ENCODE measurements at regions not wholly inside any gene's neighbourhood (a gene's known extent, or its start where the extent isn't known, plus 50 kb on each side); places are given as distances from the start of the nearest gene placed in this dataset.

GRCh38 chr10:36808625-36809362 is 316.6 kb upstream of the ANKRD30A start:
- Histone ChIP-seq H3K27ac (ENCODE audit: control insufficient read depth, insufficient read depth) (no peak overlapping the region), H3K36me3 (ENCODE audit: control insufficient read depth in 2 of 2, insufficient read depth in 2 of 2, low read length in 1 of 2) (no peaks in the 10 kb centered on the region), H3K27me3 (replicated peaks in 1 of 2; ENCODE audit: control insufficient read depth in 2 of 2, insufficient read depth in 2 of 2, low read length in 1 of 2) (no peaks in the 10 kb centered on the region), H3K79me2 (ENCODE audit: control insufficient read depth, insufficient read depth, low read length) (no peaks in the 10 kb centered on the region), H3K4me3 (no peak overlapping the region), H3K9ac (ENCODE audit: control insufficient read depth, insufficient read depth, low read length) (no peak overlapping the region), H3K4me2 (ENCODE audit: control insufficient read depth, insufficient read depth) (no peak overlapping the region), H4K20me1 (ENCODE audit: control insufficient read depth, insufficient read depth) (no peaks in the 10 kb centered on the region), H2AFZ (ENCODE audit: control insufficient read depth, low read depth, low read length) (no peak overlapping the region), H3K9me3 (replicated peaks; ENCODE audit: control insufficient read depth, insufficient read depth, low read length) (no peaks in the 10 kb centered on the region), H3K4me1 (ENCODE audit: control insufficient read depth, insufficient read depth, low read length) (no peaks in the 10 kb centered on the region)
- ATAC-seq (no peak), DNase-seq (ENCODE audit: low read depth, low spot score) (no peak), FAIRE-seq (no peak)
- no peak for TF ChIP-seq NR2F1 (conservative IDR thresholded peaks at IDR 0.05)
- TF ChIP-seq POLR2AphosphoS2 (IDR thresholded peaks at IDR 0.05; ENCODE audit: low read depth, low read length): no peak
- in situ Hi-C loops (cut with MboI): no loop called here
- no TSS peak for BruUV-seq (replicated peaks)
- RAD21 ChIA-PET (ENCODE audit: unreplicated experiment): no interaction called here
- POLR2A ChIA-PET: interaction anchor here (0.6 kb wide), 1 partner anchor 18 kb away, joined by 3 read pairs; no protein-coding TSS in a partner anchor
- SMC1A ChIA-PET (ENCODE audit: uncharacterized antibody, unreplicated experiment): no interaction called here
- CTCF ChIA-PET: no interaction called here
- intact Hi-C loops (cut with micrococcal nuclease; ENCODE audit: unreplicated experiment): no loop called here
- 40% methylated on average over 2 of the region's 2 CpGs for WGBS (ENCODE audit: insufficient coverage, insufficient replicate concordance, low lambda C conversion rate, missing lambda C conversion rate)

GRCh38 chr10:36803229-36803628 is 322.2 kb upstream of the ANKRD30A start:
- Histone ChIP-seq H2AFZ (ENCODE audit: control insufficient read depth, low read depth, low read length) (no peak overlapping the region), H3K36me3 (ENCODE audit: control insufficient read depth in 2 of 2, insufficient read depth in 2 of 2, low read length in 1 of 2) (no peaks in the 10 kb centered on the region), H3K4me1 (ENCODE audit: control insufficient read depth, insufficient read depth, low read length) (no peaks in the 10 kb centered on the region), H3K4me2 (ENCODE audit: control insufficient read depth, insufficient read depth) (no peak overlapping the region), H3K27ac (ENCODE audit: control insufficient read depth, insufficient read depth) (no peak overlapping the region), H3K4me3 (no peak overlapping the region), H3K9ac (ENCODE audit: control insufficient read depth, insufficient read depth, low read length) (no peak overlapping the region), H3K79me2 (ENCODE audit: control insufficient read depth, insufficient read depth, low read length) (no peaks in the 10 kb centered on the region), H3K9me3 (replicated peaks; ENCODE audit: control insufficient read depth, insufficient read depth, low read length) (no peaks in the 10 kb centered on the region), H3K27me3 (replicated peaks in 1 of 2; ENCODE audit: control insufficient read depth in 2 of 2, insufficient read depth in 2 of 2, low read length in 1 of 2) (no peaks in the 10 kb centered on the region), H4K20me1 (ENCODE audit: control insufficient read depth, insufficient read depth) (no peaks in the 10 kb centered on the region)
- ChIA-PET POLR2A (no interaction called here), SMC1A (ENCODE audit: uncharacterized antibody, unreplicated experiment) (no interaction called here), CTCF (no interaction called here), RAD21 (ENCODE audit: unreplicated experiment) (no interaction called here)
- 37% methylated on average over 6 of the region's 6 CpGs for WGBS (ENCODE audit: insufficient coverage, insufficient replicate concordance, low lambda C conversion rate, missing lambda C conversion rate)
- no peak for FAIRE-seq
- intact Hi-C loops (cut with micrococcal nuclease; ENCODE audit: unreplicated experiment): no loop called here
- DNase-seq (ENCODE audit: low read depth, low spot score): no peak
- BruUV-seq (replicated peaks): no TSS peak
- in situ Hi-C loops (cut with MboI): no loop called here
- no peak for ATAC-seq
- TF ChIP-seq ZBTB11 (CRISPR knock-in tag; IDR thresholded peaks at IDR 0.05): no peak
- TF ChIP-seq JUND (IDR thresholded peaks at IDR 0.05; ENCODE audit: low read depth, low read length): no peak
- TF ChIP-seq CEBPZ (IDR thresholded peaks at IDR 0.05; ENCODE audit: low read depth, low read length): no peak
- no peak for TF ChIP-seq USF2 (IDR thresholded peaks at IDR 0.05; ENCODE audit: borderline replicate concordance, low read depth, low read length)
